Superior temporal gyrus (tissue), 1 donor: ENCODE measurements at regions not wholly inside any gene's neighbourhood (a gene's known extent, or its start where the extent isn't known, plus 50 kb on each side); places are given as distances from the start of the nearest gene placed in this dataset.

Source experiments
- DNase-seq: peaks from one replicate; pipeline ENCODE4 v3.0.0-alpha.2; 2016; ENCODE audit errors: extremely low spot score

GRCh38 chr14:100955201-100955600 lies 51.7 kb upstream of the RTL1 start:
- DNase-seq = no peak

GRCh38 chr14:100962494-100962893 lies 59.0 kb upstream of the RTL1 start:
- no peak for DNase-seq

GRCh38 chr14:100965296-100965695 lies 61.8 kb upstream of the RTL1 start:
- no peak for DNase-seq

- no peak for DNase-seq
These were observed 63.7 kb upstream of the RTL1 start for GRCh38 chr14:100967178-100967577.

GRCh38 chr14:100967930-100968329 lies 64.4 kb upstream of the RTL1 start:
- no peak for DNase-seq

- no peak for DNase-seq
These were observed 68.8 kb upstream of the RTL1 start for GRCh38 chr14:100972118-100972897.

- no peak for DNase-seq
These were observed 72.1 kb upstream of the RTL1 start for GRCh38 chr14:100975671-100976070.

GRCh38 chr14:100979079-100979478 lies 75.6 kb upstream of the RTL1 start:
- no peak for DNase-seq

GRCh38 chr14:100979780-100980179 lies 76.3 kb upstream of the RTL1 start:
- DNase-seq = no peak

- DNase-seq = no peak
These were observed 77.3 kb upstream of the RTL1 start for GRCh38 chr14:100980823-100981222.

- no peak for DNase-seq
These were observed 78.3 kb upstream of the RTL1 start for GRCh38 chr14:100981809-100982208.

GRCh38 chr14:100982353-100982752 lies 78.8 kb upstream of the RTL1 start:
- no peak for DNase-seq

GRCh38 chr14:100982762-100983161 lies 79.2 kb upstream of the RTL1 start:
- no peak for DNase-seq

- no peak for DNase-seq
These were observed 80.2 kb upstream of the RTL1 start for GRCh38 chr14:100983710-100984109.

- DNase-seq = no peak
These were observed 84.5 kb upstream of the RTL1 start for GRCh38 chr14:100988011-100988410.

GRCh38 chr14:100988411-100988900 lies 84.9 kb upstream of the RTL1 start:
- DNase-seq = no peak

- DNase-seq = no peak
These were observed 85.4 kb upstream of the RTL1 start for GRCh38 chr14:100988956-100989355.

GRCh38 chr14:100989924-100990323 lies 86.4 kb upstream of the RTL1 start:
- DNase-seq = no peak

- DNase-seq = no peak
These were observed 90.6 kb upstream of the RTL1 start for GRCh38 chr14:100994082-100994481.

- no peak for DNase-seq
These were observed 91.3 kb upstream of the RTL1 start for GRCh38 chr14:100994756-100995330.

GRCh38 chr14:101000711-101001250 lies 97.3 kb upstream of the RTL1 start:
- no peak for DNase-seq

- no peak for DNase-seq
These were observed 98.0 kb upstream of the RTL1 start for GRCh38 chr14:101001311-101002069.
